ENCODE measurements at regions not wholly inside any gene's neighbourhood (a gene's known extent, or its start where the extent isn't known, plus 50 kb on each side); places are given as distances from the start of the nearest gene placed in this dataset.

DNA sequence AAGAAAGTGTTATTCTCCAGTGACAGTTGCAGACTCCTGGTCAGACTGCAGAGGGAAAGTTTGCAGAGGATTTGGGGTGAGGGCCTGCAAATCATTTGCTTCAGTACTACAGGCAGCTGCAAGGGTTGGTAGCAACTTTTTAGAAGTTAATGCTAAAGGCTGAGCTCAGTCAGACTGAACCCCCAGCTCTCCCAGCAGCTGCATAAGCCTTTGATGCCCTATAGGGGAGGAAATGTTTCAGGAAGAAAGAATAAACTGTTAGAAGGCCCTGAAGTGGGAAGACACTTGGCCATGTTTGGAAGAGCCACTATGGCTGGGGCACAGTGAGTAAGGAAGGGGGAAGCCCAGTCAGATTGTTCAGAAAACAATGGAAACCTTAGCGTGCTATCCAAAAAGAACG is 383.6 kb downstream of the TTLL7 start:
- TF ChIP-seq FOXP2 (optimal IDR thresholded peaks at IDR 0.05; ENCODE audit: borderline replicate concordance, extremely low read depth, extremely low read length, insufficient read depth), result no peak
- no peak for TF ChIP-seq TAF1 (IDR thresholded peaks at IDR 0.05; ENCODE audit: borderline replicate concordance, insufficient read depth, low read length)
- no peak for TF ChIP-seq SIN3A (IDR thresholded peaks at IDR 0.05; ENCODE audit: borderline replicate concordance, insufficient read depth, low read length)
- TF ChIP-seq POLR2AphosphoS5 (IDR thresholded peaks at IDR 0.05; ENCODE audit: low read depth, low read length), result no peak
- TF ChIP-seq, protein P1, sequence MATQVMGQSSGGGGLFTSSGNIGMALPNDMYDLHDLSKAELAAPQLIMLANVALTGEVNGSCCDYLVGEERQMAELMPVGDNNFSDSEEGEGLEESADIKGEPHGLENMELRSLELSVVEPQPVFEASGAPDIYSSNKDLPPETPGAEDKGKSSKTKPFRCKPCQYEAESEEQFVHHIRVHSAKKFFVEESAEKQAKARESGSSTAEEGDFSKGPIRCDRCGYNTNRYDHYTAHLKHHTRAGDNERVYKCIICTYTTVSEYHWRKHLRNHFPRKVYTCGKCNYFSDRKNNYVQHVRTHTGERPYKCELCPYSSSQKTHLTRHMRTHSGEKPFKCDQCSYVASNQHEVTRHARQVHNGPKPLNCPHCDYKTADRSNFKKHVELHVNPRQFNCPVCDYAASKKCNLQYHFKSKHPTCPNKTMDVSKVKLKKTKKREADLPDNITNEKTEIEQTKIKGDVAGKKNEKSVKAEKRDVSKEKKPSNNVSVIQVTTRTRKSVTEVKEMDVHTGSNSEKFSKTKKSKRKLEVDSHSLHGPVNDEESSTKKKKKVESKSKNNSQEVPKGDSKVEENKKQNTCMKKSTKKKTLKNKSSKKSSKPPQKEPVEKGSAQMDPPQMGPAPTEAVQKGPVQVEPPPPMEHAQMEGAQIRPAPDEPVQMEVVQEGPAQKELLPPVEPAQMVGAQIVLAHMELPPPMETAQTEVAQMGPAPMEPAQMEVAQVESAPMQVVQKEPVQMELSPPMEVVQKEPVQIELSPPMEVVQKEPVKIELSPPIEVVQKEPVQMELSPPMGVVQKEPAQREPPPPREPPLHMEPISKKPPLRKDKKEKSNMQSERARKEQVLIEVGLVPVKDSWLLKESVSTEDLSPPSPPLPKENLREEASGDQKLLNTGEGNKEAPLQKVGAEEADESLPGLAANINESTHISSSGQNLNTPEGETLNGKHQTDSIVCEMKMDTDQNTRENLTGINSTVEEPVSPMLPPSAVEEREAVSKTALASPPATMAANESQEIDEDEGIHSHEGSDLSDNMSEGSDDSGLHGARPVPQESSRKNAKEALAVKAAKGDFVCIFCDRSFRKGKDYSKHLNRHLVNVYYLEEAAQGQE (IDR thresholded peaks at IDR 0.05; ENCODE audit: insufficient read depth in 1 of 2, low read depth in 2 of 2, low read length in 2 of 2), result no peak

DNA sequence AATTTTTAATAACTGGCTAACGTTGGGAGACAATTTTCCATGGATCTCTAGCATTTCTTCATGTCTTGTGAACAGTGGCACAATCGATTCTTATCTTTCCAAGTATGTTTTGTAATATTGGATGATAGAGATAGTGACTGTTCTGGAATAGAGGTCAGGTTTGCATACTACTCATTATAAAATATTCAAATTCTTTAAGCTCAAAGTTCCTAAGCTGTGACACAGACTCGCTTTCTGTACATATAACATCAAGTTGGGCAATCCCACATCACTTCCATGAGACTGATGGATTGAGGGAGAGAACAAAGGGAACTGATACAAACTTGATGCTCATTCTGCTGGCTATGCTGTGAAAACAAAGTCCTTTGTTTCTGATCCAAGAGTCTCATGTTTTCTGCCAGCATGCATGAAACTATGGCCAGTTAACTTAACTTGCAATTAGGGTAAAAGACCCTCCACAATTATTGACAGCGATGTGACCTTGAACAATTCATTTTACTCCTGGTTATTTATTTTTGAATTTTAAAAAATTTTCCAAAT is 392.4 kb downstream of the TTLL7 start:
- no peak for TF ChIP-seq FOXP2 (optimal IDR thresholded peaks at IDR 0.05; ENCODE audit: borderline replicate concordance, extremely low read depth, extremely low read length, insufficient read depth)
- TF ChIP-seq, protein P1 (IDR thresholded peaks at IDR 0.05; ENCODE audit: insufficient read depth in 1 of 2, low read depth in 2 of 2, low read length in 2 of 2), result no peak
- no peak for TF ChIP-seq SIN3A (IDR thresholded peaks at IDR 0.05; ENCODE audit: borderline replicate concordance, insufficient read depth, low read length)
- TF ChIP-seq TAF1 (IDR thresholded peaks at IDR 0.05; ENCODE audit: borderline replicate concordance, insufficient read depth, low read length), result no peak
- no peak for TF ChIP-seq POLR2AphosphoS5 (IDR thresholded peaks at IDR 0.05; ENCODE audit: low read depth, low read length)

DNA sequence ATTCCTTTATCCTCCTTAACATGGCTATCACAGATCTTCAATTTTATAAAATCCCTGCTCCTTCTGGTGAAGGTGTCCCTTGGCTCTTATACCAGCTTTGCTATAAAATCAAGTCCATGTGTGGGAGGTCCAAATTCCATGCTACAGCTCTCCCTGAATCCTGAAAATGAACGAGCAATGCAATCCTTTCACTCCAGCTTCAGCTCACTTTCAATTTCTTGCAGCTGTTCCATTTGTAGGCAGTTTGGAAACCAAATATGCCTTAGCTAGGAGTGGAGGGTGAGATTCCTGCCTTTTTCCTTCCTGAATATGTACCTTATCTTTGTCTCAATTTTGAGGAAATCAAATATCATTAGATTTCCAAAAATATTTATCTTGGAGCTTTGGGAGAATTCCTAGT is 402.6 kb downstream of the TTLL7 start:
- TF ChIP-seq SIN3A (IDR thresholded peaks at IDR 0.05; ENCODE audit: borderline replicate concordance, insufficient read depth, low read length), result no peak
- TF ChIP-seq FOXP2 (optimal IDR thresholded peaks at IDR 0.05; ENCODE audit: borderline replicate concordance, extremely low read depth, extremely low read length, insufficient read depth), result no peak
- no peak for TF ChIP-seq TAF1 (IDR thresholded peaks at IDR 0.05; ENCODE audit: borderline replicate concordance, insufficient read depth, low read length)
- TF ChIP-seq, protein P1 (IDR thresholded peaks at IDR 0.05; ENCODE audit: insufficient read depth in 1 of 2, low read depth in 2 of 2, low read length in 2 of 2), result no peak
- no peak for TF ChIP-seq POLR2AphosphoS5 (IDR thresholded peaks at IDR 0.05; ENCODE audit: low read depth, low read length)

DNA sequence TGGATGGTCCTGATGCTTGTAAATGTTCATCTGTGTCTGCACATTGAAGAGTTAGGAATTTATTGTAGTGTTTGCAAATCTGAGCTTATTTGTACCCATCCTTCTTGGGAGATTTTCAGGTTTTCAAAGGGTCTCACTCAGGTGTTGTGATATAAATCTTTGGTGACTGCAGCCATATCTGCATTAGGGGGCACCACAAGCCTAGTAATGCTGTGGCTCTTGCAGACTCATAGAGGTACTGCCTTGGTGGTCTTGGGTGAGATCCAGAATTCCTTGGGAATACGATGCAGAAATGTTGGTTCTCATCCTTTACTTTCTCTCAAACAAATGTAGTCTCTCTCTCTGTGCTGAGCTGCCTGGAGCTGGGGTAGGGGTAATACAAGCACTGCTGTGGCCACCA is 405.9 kb downstream of the TTLL7 start:
- TF ChIP-seq POLR2AphosphoS5 (IDR thresholded peaks at IDR 0.05; ENCODE audit: low read depth, low read length) (no peak), FOXP2 (optimal IDR thresholded peaks at IDR 0.05; ENCODE audit: borderline replicate concordance, extremely low read depth, extremely low read length, insufficient read depth) (no peak), TAF1 (IDR thresholded peaks at IDR 0.05; ENCODE audit: borderline replicate concordance, insufficient read depth, low read length) (no peak), SIN3A (IDR thresholded peaks at IDR 0.05; ENCODE audit: borderline replicate concordance, insufficient read depth, low read length) (no peak)
- TF ChIP-seq, protein P1 (IDR thresholded peaks at IDR 0.05; ENCODE audit: insufficient read depth in 1 of 2, low read depth in 2 of 2, low read length in 2 of 2), result no peak

DNA sequence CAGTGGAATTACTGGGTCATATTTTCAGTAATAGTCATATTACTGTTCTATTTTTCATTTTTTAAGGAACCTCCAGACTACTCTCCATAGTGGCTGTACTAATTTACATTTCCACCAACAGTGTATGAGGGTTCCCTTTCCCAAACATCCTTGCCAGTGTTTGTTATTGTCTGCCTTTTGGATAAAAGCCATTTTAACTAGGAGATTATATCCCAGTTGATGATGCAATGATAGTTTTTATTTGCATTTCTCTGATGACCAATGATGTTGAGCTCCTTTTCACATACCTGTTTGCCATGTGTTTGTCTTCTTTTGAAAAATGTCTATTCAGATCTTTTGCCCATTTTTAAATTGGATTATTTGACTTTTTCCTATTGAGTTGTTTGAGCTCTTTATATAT is 410.8 kb downstream of the TTLL7 start:
- no peak for TF ChIP-seq FOXP2 (optimal IDR thresholded peaks at IDR 0.05; ENCODE audit: borderline replicate concordance, extremely low read depth, extremely low read length, insufficient read depth)
